ENCODE measurements at regions not wholly inside any gene's neighbourhood (a gene's known extent, or its start where the extent isn't known, plus 50 kb on each side); places are given as distances from the start of the nearest gene placed in this dataset.

DNA sequence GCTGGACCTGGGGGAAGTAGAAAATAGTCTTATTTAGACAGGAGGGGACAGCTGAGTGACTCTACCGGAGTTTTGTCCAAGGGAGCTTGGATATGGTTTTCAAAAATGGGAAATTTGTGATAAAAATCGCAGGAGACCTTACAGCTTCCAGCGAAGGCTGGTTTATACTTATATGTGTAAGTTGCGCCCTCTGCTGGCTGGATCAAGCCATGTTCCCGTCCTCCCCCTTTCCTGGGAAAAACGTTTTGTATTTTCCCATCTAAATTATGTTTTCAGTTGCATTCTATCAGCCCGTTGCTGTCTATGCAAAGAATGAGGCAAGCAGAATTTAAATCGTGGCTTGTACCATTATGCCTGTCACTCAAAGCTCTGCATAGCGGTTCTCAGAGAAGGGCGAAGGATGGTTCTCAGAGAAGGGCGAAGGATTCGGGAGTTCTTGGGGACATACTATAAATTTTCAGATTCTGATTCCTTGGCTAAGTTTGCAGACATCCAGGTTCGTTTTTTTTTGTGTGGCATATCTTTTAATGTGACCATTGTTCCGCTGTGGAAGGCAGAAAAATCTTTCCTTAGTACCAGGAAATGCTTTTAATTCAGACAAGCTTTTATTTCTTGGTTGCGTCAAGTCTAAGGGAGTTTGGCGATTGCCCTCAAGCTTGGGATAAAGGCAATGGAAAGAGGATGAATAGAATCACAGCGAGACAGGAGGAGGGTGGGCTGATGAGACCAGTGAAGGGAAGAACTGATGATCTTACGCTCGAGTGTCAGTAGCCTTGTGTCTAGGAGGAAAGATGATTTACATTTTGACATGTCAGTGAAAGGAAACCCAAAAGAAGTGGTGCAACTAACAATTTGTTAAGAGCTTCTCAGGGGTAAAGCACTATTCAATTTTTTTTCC, 128.5 kb upstream of the ARX start (continued):
- TF ChIP-seq HMGN3 (IDR thresholded peaks at IDR 0.05; ENCODE audit: borderline replicate concordance, extremely low read depth, insufficient read length, low read depth, low read length): no peak

- in situ Hi-C loops (cut with MboI) (loop anchor here (10.0 kb wide), 2 partner anchors 109 to 739 kb away; no protein-coding TSS in a partner anchor), intact Hi-C loops (cut with micrococcal nuclease) (loop anchor here (5.0 to 10.0 kb wide), 4 partner anchors 121 to 749 kb away; no protein-coding TSS in a partner anchor)
- H3K4me2 ChIP-seq (ENCODE audit: insufficient read depth, low read length): no peak overlapping the region
- H3K27me3 ChIP-seq (ENCODE audit: control insufficient read depth in 2 of 2, insufficient read depth in 2 of 2, low read length in 2 of 2): no peaks in the 10 kb centered on the region
- H3K9me3 ChIP-seq (replicated peaks; ENCODE audit: control insufficient read depth, insufficient read depth, low read depth, low read length): no peaks in the 10 kb centered on the region
- FAIRE-seq (no peak), DNase-seq (ENCODE audit: extremely low read depth in 1 of 4, low spot score in 3 of 4) (no peak), ATAC-seq (no peak)
- no peaks in the 10 kb centered on the region for H3K79me2 ChIP-seq (ENCODE audit: control insufficient read depth, insufficient read depth, low read length)
- H3K4me3 ChIP-seq: no peak overlapping the region
- no peak for TF ChIP-seq ILK (tag; IDR thresholded peaks at IDR 0.05; ENCODE audit: borderline replicate concordance, low read depth)
- TF ChIP-seq CC2D1A (IDR thresholded peaks at IDR 0.05): no peak
- TF ChIP-seq ZSCAN29 (IDR thresholded peaks at IDR 0.05): no peak
- no peak for TF ChIP-seq PTRF (tag; IDR thresholded peaks at IDR 0.05)
- TF ChIP-seq CBX8 (IDR thresholded peaks at IDR 0.05; ENCODE audit: borderline replicate concordance, extremely low read depth, low read depth, low read length, poor library complexity, severe bottlenecking): no peak
- TF ChIP-seq BDP1 (IDR thresholded peaks at IDR 0.05; ENCODE audit: insufficient read depth, insufficient read length): no peak
- TF ChIP-seq ZFP30 (CRISPR knock-in tag; IDR thresholded peaks at IDR 0.05; ENCODE audit: borderline replicate concordance): no peak
- no peak for TF ChIP-seq CREB1 (IDR thresholded peaks at IDR 0.05)
- no peak for TF ChIP-seq CREB1 (CRISPR knock-in tag; IDR thresholded peaks at IDR 0.05)
- TF ChIP-seq PRMT5 (CRISPR knock-in tag; IDR thresholded peaks at IDR 0.05): no peak
- no peak for TF ChIP-seq ZNF174 (CRISPR knock-in tag; IDR thresholded peaks at IDR 0.05)
- TF ChIP-seq ZNF398 (CRISPR knock-in tag; IDR thresholded peaks at IDR 0.05): no peak
- TF ChIP-seq TRIM24 (IDR thresholded peaks at IDR 0.05): no peak
- 9% methylated on average over 8 of the region's 8 CpGs for WGBS (ENCODE audit: insufficient coverage, low coverage, missing lambda C conversion rate)
- H2AFZ ChIP-seq (ENCODE audit: low read depth, low read length): no peak overlapping the region
- no peaks in the 10 kb centered on the region for H3K9me1 ChIP-seq (ENCODE audit: control insufficient read depth, insufficient read depth, low read length)
- H3K4me1 ChIP-seq (replicated peaks in 1 of 2; ENCODE audit: control insufficient read depth in 2 of 2, insufficient read depth in 2 of 2, low read length in 2 of 2): no peaks in the 10 kb centered on the region
- no peaks in the 10 kb centered on the region for H4K20me1 ChIP-seq (replicated peaks; ENCODE audit: control insufficient read depth, insufficient read depth, low read length)
- CTCF ChIA-PET (ENCODE audit: low intra/inter-chr PET ratio): interaction anchor here (1.4 to 1.8 kb wide), 3 partner anchors 109 to 391 kb away, joined by 3 to 7 read pairs (median 6); no protein-coding TSS in a partner anchor
- no TSS peak for BruUV-seq (replicated peaks)
- H3K9ac ChIP-seq (ENCODE audit: insufficient read depth in 1 of 2, low read depth in 2 of 2, low read length in 2 of 2): no peak overlapping the region
- H3K27ac ChIP-seq (ENCODE audit: extremely low read depth, low read depth, low read length): no peak overlapping the region
- no peaks in the 10 kb centered on the region for H3K36me3 ChIP-seq (ENCODE audit: control insufficient read depth, insufficient read depth, low read length)
- POLR2A ChIA-PET: interaction anchor here (1.3 kb wide), 1 partner anchor 748 kb away, joined by 4 read pairs; no protein-coding TSS in a partner anchor
Observed at GRCh38 chrX:25143596-25143995, 127.8 kb upstream of the ARX start.
